ENCODE measurements at regions not wholly inside any gene's neighbourhood (a gene's known extent, or its start where the extent isn't known, plus 50 kb on each side); places are given as distances from the start of the nearest gene placed in this dataset.
"Not testable (repeated sequence)": the region's sequence is repeated elsewhere in the genome, so short reads cannot be mapped to it uniquely, and the experiment has no call there.

DNA sequence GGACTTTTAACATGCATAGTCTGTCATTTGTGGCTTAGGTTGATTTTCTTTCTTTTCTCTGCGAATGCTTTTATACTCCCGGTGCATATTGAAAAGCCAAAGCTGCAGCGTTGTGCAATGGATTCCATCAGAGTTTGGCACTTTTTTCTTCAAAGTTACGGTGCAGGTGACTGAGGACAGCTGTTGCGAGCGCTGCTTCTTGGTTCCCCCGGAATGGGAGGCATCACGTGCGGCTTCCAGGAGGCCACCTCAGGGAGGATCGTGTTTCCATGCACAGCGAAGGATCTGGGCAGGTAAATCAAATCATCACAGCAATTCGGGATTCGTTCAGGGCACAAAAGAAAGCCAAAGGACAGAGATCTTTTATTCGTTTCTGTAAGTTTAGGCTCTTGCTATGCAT is 109.6 kb upstream of the ALKAL2 start:
- no peak for DNase-seq (ENCODE audit: low read depth in 2 of 2)

DNA sequence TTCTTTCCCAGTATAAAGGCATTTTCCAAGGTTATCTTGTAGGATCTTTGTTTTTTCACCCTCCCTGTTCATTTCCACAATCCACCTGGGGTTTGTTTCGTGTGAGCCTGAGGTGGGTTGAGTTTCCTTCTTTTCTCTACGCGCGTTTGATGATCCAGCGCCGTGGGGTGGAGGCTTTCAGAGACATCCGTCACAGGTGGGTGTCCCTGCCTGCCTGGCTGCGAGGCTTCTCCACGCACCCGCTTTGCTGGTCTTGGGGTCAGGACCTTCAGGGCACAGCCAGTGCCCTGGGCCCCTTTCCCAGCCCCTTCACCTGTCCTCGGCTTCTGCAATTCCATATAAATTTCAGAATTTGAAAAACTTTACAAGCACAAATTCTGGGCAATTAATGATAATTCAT is 109.0 kb upstream of the ALKAL2 start:
- DNase-seq (ENCODE audit: low read depth in 2 of 2) = no peak

DNA sequence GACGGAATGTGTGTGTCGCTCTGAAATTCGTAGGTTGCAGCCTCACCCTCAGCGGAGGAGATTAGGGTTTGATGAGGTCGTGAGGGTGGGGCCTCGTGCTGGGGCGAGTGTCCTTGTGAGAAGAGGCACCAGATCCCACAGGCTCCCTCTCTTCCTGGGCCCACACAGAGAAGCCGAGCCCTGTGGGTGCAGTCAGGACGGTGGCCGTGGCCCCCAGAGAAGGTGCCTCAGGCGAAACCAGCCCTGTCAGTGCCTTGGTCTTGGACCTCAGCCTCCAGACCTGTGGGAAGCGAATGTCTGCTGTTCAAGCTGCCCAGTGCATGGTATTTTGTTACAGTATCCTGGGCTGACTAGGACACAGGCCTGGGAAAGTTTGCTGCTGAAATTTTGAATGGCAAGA is 108.0 kb upstream of the ALKAL2 start:
- DNase-seq (ENCODE audit: low read depth in 2 of 2) = no peak

DNA sequence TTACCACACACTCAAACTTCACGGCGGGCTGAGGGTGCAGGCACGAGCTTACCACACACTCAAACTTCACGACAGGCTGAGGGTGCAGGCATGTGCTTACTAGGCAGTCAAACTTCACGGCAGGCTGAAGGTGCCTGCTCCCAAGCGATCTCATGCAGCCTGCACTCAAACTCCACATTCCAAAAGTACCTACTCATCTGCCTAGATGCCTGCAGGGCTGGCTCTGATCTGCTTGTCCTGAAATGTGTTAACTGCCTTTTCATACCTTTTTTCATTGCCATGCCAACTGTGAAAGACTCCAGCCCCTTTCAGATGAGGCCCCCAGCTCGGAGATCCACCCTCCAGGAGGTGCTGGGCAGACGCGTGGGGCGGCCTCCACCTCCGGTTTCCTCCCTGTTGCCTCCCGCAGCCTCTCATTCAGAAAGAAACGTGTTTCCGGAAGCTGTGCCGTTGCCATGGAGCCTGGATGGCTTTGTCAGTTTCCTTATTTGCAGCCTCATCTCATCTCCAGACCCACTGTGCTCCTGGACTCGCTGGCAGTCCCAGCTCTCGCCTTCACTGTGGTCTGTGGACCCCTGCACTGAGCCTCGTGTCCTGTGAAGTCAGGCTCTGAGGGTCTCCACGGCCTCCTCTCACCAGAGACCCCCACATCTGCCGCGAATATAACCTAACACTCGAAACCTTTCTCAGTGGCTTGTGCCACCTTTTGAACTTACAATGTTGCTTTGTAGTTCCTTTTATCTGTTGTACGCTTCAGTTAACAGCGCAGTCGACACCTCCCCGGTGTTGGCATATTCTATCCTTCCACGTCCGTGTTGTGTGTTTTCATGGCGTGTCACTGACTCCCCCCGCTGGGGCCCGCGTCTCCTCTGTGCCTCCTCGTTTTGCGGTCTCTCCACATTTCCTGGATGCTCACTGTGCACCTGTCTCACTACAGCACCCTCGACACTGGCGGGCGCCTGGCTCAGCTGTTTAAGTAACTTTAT is 106.1 kb upstream of the ALKAL2 start:
- DNase-seq (ENCODE audit: low read depth in 2 of 2) = peak; percentile 32 to 46

DNA sequence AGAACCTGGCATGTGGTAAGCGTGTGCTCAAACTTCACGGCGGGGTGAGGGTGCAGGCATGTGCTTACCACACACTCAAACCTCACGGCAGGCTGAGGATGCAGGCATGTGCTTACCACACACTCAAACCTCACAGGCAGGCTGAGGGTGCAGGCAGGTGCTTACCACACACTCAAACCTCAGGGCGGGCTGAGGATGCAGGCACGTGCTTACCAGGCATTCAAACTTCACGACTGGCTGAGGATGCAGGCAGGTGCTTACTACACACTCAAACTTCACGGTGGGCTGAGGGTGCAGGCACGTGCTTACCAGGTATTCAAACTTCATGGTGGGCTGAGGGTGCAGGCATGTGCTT is 105.0 kb upstream of the ALKAL2 start:
- no peak for DNase-seq (ENCODE audit: low read depth in 2 of 2)

DNA sequence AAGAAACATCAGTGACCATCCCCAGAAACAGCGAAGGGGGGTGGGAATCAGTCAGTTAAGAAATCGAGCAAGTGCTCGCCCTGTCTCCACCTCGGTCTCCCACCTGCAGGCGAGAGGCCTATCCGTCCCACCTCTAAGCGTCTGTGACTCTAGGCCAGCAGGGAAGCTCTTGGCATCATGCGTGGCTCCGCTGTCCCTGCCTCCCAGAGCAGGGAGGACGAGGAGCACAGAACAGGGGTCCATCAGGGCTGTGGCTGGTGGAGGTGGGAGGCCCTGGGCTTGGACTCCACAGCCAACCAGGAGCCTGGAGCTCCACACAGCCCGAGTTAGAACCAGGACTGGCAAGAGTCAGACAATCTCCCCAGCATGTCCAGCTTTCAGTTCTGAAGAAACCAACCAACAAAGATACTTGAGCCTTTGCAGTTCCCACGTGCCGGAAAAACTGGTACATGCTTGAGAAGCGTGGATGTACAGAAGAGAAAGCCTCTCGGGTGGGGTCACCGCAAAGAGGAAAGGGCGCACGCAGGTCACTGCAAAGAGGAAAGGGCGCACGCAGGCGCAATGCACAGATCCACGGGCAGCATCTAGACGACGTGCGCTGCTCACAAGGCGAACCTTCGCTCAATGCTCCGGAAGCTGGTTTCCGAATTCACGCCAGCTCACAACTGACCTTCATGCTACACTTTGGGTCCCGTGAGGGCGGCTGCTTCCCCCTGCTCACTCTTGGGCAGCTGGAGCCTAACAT is 104.5 kb upstream of the ALKAL2 start:
- no peak for DNase-seq (ENCODE audit: low read depth in 2 of 2)

DNA sequence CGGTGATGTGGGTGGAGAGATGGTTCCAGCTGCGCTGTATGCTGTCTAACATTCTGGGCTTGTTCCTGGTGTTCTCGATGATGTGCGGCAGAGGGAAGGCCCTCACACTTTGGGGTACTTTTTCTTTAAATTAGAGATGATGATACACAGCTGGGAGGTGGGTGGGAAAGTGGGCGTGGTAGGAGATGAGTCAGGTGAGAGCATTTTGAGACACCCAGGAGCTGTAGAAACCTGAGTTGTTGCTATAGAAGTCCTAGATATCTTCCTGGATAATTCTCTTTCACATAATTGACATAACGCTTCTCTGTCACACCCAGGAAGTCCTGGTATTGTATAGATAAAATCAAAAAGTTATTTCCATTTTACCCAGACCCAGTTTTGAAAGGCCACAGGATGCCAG is 103.8 kb upstream of the ALKAL2 start:
- no peak for DNase-seq (ENCODE audit: low read depth in 2 of 2)

DNA sequence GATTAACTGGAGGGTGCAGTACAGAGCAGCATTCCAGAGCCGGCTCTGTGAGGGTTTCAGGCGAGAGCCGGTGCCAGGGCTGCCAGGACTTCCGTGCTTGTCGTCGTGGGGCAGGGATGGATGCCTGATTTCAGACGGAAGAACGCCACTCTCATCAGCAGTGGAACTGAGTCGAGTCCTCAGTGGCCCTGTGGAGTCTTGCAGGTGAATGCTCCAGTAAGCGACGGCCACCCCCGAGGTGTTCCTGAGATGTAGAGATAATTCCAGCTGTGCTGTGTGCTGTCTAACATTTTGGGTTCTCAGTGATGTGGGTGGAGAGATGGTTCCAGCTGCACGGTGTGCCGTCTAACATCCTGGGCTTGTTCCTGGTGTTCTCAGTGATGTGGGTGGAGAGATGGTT is 103.1 kb upstream of the ALKAL2 start:
- DNase-seq (ENCODE audit: low read depth in 2 of 2) = no peak

DNA sequence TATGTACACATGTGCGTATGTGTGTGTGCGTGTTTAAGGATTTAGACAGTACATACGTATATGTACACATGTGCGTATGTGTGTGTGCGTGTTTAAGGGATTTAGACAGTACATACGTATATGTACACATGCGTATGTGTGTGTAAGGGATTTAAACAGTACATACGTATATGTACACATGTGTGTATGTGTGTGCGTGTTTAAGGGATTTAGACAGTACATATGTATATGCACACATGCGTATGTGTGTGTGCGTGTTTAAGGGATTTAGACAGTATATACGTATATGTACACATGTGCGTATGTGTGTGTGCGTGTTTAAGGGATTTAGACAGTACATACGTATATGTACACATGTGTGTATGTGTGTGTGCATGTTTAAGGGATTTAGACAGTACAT is 102.1 kb upstream of the ALKAL2 start:
- DNase-seq (ENCODE audit: low read depth in 2 of 2) = not testable (repeated sequence)

DNA sequence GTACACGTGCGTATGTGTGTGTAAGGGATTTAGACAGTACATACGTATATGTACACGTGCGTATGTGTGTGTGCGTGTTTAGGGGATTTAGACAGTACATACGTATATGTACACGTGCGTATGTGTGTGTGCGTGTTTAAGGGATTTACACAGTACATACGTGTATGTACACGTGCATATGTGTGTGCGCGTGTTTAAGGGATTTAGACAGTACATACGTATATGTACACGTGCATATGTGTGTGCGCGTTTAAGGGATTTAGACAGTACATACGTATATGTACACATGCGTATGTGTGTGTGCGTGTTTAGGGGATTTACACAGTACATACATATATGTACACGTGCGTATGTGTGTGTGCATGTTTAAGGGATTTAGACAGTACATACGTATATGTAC is 100.9 kb upstream of the ALKAL2 start:
- DNase-seq (ENCODE audit: low read depth in 2 of 2) = not testable (repeated sequence)

DNA sequence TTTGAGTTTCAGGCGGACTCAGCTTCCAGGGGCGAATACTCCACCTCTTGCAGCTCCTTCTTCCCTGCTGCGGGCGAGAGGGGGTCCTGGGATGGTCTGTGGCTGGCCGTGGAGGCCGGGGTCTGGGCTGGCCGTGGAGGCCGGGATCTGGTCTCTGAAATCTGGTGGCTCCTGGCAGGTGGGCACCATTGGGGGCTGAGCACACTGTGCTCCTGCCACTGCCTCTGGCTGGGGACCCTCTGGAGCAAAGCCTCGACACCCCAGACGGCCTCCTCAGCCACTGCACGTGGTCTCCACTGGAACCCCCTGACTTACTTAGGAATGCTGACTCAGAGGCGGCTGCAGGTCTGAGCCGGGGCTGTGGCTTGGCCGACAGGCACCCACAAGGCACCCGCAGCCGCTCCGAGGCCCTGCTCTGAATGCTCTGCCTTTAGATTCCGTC is 100.1 kb upstream of the ALKAL2 start:
- DNase-seq (ENCODE audit: low read depth in 2 of 2) = no peak

DNA sequence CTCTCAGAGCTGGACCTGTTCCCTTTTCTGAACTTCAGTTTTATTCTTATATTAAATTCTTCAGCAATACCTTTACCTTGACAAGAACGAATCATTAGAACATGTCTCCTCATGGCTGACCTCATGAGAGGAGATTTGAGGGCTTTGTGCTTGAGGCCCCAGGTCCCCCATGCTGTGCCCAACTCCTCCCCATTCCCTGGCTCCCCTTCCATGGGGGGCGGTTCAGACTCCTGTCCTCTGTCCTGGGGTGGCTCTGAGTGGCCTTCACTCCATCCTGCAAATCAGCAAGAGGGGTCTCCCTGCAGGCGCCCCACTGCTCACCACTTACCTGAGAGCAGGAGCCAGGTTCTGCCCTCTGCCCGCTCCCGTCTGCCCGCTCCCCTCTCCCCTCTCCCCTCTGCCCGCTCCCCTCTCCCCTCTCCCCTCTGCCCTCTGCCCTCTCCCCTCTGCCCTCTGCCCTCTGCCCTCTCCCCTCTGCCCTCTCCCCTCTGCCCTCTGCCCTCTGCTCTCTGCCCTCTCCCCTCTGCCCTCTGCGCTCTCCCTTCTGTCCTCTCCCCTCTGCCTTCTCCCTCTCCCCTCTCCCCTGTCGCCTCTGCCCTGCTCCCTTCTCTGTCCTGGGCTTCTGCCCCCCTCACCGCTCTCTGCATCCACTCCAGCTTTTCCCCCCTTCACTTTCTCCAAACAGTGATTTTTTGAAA is 98.7 kb upstream of the ALKAL2 start:
- DNase-seq (ENCODE audit: low read depth in 2 of 2) = no peak

DNA sequence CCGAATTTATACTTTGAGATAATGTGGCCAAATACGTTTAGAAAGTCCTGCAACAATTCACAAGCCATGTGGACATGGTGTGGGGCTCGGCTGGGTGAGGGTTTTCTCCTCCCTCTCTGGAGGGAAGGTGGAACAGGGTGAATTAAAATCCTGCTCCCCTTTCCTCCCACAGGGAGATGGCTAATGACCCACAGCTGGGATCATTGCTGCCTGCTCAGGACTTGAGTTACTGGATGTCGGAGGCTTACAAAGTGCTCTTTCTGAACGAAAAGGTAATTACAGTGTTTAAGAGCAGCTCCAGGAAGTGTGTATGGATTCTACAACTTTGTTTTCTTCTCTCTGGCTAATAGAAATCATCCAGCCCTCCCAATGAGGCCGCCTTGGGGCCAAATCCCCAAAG is 97.9 kb upstream of the ALKAL2 start:
- no peak for DNase-seq (ENCODE audit: low read depth in 2 of 2)

DNA sequence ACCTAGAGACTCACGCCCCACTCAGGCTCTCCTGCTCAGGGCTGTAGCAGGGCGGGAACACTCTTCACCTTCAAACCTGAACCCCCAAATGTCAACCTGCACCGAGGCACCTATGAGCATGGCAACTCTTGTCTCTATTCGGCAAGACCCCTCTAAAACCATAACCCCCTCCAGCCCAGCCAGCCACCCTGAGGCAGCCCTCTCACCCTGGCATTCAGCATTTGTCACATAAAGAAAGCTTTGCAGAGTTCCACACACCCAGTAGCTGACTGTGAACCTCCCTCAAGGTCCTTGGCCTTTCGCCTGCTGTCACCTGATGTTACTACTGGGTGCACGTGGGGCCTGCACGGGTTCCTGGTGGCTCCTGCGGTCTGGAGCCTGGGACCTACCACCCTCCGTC is 97.2 kb upstream of the ALKAL2 start:
- DNase-seq (ENCODE audit: low read depth in 2 of 2) = no peak

DNA sequence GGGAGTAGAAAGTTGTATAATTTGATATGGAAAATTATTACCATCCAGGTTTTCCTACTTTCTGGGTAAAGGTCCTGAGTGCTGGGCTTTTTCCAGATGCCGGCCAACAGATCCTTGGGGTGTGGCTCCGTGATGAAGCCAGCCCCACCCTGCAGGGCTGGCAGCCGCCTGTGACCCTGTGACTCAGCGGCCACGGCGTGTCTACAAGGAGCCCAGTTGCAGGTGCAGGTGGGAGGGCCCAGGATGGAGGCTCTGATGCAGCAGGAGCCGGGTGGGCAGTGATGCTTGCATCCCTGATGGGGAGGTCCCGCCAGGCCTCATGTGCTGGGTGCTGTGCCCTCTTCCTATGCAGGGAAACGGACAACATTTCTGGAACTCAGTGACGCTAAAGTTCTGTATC is 96.0 kb upstream of the ALKAL2 start:
- DNase-seq (ENCODE audit: low read depth in 2 of 2) = no peak

DNA sequence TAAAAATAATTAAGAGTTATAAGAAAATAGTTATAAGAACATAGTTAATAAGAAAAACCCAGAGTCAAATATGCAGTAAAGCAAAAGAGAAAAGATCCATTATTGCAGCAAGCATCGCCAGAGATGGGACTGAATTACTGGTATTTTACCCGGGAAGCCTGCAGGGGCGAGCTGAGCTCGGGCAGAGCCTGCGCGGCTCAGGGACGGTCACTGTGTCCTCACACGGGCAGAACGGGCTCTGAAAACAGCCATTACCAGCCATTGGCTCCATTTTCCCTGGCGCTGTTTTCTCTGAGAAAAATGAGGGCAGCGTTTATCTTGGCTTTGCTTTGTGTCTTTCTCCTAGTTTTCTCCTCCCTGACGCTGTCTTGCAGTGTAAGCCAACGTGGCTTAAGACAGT is 95.3 kb upstream of the ALKAL2 start:
- DNase-seq (ENCODE audit: low read depth in 2 of 2) = no peak

DNA sequence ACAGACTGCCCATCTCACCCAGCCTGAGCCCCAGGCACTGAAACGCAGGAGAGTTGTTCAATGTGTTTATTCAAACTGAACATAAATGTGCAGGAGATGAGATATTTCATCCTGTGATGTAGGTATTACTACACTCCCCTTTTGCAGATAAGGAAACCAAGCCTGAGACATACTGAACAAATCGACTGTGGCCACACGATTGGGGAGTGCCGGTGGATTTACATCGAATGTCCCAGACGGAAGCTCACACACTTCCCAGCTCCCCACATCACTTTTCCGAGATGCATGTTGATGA is 94.8 kb upstream of the ALKAL2 start:
- no peak for DNase-seq (ENCODE audit: low read depth in 2 of 2)

DNA sequence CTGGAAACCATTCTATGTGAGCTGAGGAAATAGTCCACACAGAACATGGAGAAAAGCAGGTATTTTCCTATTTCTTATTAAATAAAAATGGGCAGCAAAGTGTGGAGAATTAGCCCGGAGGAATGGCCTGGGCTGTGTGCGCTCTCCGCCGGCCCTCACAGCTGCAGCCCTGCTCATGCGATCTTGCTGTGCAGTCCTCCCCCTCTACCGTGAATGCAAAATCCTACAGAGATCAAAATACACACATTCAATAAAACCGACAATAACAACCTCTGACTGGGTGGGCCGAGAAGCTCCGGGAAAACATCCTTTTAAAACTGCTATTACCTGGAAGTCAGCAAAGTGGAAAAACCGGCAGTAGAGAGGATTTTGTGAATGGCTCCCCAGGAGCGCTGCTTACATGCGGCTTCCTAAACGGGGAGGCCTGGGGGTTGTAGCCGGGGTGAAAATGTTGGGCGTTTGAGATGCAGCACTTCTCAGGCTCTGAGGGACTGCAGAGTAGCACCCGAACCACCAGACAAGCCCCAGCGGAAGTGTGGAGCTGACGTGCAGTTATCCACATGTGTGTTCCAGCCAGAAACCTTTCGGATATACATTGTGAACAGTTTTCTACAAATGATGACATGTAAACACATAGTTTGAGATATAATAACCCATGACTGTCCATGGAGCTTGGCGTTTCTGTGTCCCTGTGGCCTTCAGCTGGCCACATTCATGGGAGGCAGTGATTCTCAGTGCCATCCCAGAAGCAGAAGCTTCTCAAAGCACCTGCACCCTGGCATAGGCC is 94.2 kb upstream of the ALKAL2 start:
- DNase-seq (ENCODE audit: low read depth in 2 of 2) = no peak

DNA sequence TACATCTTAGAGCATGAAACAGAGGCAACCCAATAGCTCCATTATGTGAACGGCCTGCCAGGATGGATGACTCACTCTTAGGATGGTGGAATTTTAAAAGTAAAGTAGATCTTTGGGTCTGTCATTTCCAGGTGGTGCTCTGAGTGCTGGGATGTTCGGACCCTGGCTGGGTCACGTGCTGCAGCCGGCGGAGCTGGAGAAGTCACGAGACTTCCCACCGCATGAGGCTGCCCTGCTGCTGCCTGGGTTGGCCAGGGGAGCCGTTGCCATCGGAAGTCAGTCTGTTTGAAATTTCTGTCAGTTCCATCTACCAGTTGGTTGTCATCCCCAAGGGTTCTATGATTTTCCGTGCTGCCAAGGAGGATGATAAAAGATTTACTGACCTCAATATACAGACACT is 93.3 kb upstream of the ALKAL2 start:
- DNase-seq (ENCODE audit: low read depth in 2 of 2) = no peak

DNA sequence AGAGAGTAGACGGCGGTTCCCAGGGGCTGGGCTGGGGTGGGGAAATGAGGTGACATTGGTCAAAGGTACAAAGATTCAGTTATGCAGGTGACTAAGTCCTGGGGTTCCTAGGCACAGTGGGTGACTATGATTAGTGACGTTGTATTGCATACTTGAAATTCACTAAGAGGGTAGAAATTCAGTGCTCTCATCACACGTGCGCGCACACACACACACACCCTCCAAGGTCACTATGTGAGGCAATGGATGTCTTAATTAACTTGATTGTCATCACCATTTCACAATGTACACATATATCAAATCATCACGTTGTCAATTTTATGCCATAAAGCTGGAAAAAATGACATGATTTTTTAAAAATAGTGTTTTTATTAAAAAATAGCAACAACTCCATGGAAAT is 92.9 kb upstream of the ALKAL2 start:
- no peak for DNase-seq (ENCODE audit: low read depth in 2 of 2)

DNA sequence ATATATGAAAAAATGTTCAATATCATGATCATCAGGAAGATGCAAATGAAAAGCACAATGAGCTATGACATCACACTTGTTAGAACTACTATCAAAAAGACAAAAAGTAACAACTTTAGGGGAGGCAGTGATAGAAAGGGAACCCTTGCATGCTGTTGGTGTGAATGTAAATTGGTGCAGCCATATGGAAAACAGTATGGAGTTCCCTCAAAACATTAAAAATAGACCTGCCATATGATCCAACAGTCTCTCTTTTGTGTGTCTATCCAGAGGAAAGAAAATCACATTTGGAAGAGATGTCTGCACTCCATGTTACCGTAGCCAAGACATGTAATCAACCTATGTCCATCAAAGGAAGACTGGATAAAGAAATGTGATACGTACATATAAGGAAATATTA is 92.3 kb upstream of the ALKAL2 start:
- DNase-seq (ENCODE audit: low read depth in 2 of 2) = no peak

DNA sequence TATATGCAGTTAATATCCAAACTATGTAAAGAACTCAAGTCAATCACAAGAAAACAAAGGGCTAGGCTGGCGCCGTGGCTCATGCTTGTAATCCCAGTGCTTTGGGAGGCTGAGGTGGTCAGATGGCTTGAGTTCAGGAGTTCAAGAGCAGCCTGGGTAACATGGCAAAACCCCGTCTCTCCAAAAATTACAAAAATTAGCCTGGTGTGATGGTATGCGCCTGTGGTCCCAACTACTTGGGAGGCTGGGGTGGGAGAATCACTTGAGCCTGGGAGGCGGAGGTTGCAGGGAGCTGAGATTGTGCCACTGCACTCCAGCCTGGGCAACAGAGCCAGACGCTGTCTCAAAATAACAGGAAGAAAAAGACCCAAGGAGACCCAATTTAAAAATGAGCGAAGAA is 91.9 kb upstream of the ALKAL2 start:
- no peak for DNase-seq (ENCODE audit: low read depth in 2 of 2)

Measured in stimulated activated CD4-positive, alpha-beta T cell treated with anti-CD3 and anti-CD28 coated beads, Interleukin-12 subunit alpha, Interleukin-12 subunit beta, amount 100 ng/mL, for 24 hours (primary cell).